ENCODE measurements at regions not wholly inside any gene's neighbourhood (a gene's known extent, or its start where the extent isn't known, plus 50 kb on each side); places are given as distances from the start of the nearest gene placed in this dataset.

DNA sequence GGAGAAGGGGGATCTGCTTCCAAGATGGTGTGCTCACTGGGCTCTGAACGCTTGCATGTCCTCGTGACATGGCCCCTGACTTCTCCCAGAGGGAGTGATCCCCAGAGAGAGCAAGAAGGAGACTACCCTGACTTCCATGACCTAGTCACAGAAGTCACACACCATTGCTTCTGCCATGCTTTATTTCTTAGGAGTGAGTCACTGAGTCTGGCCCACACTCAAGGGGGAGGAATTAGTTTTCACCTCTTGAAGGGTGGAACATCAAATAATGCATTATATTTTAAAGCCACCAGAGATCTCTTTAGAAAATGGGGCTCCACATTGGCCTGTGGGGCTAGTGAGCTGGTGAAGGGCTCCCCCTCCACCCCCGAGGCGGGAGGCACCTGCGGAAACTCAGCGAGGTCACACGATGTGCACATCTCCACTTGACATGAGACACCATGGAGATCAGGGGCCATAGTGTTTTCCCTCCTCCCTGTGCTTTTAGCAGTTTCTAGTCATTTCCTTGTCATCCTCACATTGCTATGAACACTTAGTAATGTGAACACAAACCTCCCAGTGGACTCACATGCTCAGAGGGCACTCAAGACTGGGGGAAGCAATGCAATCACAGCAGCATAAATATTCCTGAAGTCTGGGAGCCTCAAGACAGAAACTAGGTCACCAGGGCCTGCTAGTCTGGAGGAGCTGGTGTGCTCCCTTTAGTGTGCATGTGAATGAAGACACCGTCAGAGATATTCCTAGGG lies 87.4 kb upstream of the FZD10 start:
- DNase-seq (ENCODE audit: low read depth in 2 of 2) = no peak

DNA sequence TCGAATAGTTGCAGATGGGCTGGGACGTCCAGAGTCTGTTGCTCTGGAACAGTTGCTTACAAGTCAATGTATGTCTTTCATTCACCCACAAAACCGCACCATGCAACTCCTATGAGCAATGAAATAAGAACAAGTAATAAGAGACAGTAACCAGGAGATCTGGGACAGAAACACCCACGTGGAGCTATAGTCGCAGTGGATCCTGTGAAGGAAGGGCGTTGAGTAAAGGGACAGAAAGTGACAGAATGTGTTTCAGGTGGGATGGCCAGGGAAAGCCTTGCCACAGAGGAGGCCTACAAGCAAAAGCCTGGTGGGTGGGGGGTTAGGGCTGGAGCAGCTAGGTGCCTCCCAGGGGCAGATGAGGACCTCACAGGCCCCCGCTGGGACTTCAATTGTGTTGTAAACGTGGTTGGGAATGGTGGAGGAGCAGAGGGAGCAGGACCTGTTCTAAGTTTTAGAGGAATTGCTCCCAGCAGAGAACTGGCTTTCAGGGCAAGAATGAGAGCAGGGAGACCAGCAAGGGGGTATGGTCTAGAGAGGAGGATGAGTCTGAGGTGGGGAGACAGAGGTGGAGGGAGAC lies 86.7 kb upstream of the FZD10 start:
- DNase-seq (ENCODE audit: low read depth in 2 of 2) = no peak

- no peak for DNase-seq (ENCODE audit: low read depth in 2 of 2)
These were observed 86.1 kb upstream of the FZD10 start for GRCh38 chr12:130076126-130076525.

- no peak for DNase-seq (ENCODE audit: low read depth in 2 of 2)
These were observed 85.5 kb upstream of the FZD10 start for GRCh38 chr12:130076752-130077151.

GRCh38 chr12:130078852-130079251 lies 83.4 kb upstream of the FZD10 start:
- no peak for DNase-seq (ENCODE audit: low read depth in 2 of 2)

DNA sequence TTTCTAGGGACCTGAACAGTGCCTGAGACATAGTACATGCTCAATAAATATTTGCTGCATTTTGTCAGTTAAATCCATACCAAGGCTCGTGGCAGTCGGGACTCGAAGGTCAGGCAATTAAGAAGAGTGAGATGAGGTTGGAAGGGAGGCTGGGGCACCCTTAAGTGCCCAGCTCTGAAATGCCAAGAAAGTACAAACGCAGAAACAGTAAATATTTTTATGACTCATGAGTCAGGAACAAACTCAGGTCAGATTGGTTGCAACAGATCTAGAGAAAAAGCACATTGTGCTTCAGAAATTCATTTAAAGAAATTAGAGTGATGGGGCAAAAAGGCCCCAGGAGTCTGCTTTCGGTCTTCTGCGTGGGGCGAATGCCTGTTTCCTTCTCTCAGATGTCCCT lies 83.0 kb upstream of the FZD10 start:
- no peak for DNase-seq (ENCODE audit: low read depth in 2 of 2)

GRCh38 chr12:130080205-130080604 lies 82.1 kb upstream of the FZD10 start:
- DNase-seq (ENCODE audit: low read depth in 2 of 2) = no peak

- no peak for DNase-seq (ENCODE audit: low read depth in 2 of 2)
These were observed 81.0 kb upstream of the FZD10 start for GRCh38 chr12:130081117-130081805.

- no peak for DNase-seq (ENCODE audit: low read depth in 2 of 2)
These were observed 79.3 kb upstream of the FZD10 start for GRCh38 chr12:130083002-130083401.

- no peak for DNase-seq (ENCODE audit: low read depth in 2 of 2)
These were observed 78.5 kb upstream of the FZD10 start for GRCh38 chr12:130083734-130084133.

DNA sequence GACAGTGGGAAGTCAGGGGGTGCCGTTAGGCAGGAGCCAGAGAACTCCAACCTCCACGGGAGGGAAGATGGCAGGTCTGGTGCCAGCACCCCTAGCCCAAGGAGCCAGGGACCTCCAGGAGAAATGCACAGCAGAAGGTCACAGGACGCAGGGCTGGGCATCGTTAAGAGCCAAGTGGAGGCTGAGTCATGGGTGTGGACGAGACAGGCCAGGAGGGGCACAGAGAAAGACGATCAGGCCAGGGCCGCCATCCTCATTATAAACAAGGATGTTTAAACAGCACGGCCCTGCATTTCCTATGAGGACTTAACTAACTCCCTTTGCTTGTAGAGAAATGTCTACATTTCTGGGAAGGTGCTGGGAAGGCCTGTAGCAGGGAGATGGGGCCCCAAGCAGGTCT lies 77.9 kb upstream of the FZD10 start:
- DNase-seq (ENCODE audit: low read depth in 2 of 2) = no peak

GRCh38 chr12:130086248-130086647 lies 76.0 kb upstream of the FZD10 start:
- no peak for DNase-seq (ENCODE audit: low read depth in 2 of 2)

- no peak for DNase-seq (ENCODE audit: low read depth in 2 of 2)
These were observed 75.5 kb upstream of the FZD10 start for GRCh38 chr12:130086797-130087196.

DNA sequence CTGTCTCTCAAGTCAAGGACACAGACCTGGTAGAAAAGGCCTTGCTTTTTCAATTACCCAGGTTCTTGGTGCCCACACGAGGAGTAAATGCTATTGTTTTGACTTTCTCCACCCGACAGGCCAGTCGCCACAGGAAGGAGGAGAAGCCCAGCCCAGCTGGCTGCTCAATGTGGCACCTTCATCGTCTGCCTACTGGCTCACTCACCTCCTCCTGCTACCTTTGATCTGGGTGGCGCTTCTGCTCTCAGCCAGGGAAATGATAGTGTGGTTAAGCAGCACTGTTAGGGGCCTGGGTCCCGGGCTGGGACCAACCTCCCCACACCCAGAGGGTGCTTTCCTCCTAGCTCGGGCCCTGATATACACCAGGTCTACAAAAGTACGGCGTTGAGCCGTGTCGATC lies 75.0 kb upstream of the FZD10 start:
- no peak for DNase-seq (ENCODE audit: low read depth in 2 of 2)

DNA sequence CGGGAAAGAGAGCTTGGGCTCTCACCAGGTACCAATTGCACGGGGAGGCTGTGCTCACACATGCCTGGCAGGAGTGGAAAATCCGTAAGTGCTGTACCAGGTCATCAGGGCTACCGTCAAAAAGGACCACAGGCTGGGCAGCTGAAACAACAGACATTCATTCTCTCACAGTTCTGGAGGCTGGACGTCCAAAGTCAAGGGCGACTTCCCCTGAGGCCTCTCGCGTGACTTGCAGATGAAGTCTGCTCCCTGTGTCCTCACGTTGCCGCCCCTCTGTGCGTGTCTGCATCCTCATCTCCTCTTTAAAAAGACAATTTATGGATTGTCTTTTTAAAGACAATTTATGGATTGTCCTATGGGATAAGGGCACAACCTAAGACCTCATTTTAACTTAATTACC lies 73.8 kb upstream of the FZD10 start:
- no peak for DNase-seq (ENCODE audit: low read depth in 2 of 2)

GRCh38 chr12:130090542-130090941 lies 71.7 kb upstream of the FZD10 start:
- DNase-seq (ENCODE audit: low read depth in 2 of 2) = no peak

- DNase-seq (ENCODE audit: low read depth in 2 of 2) = no peak
These were observed 68.9 kb upstream of the FZD10 start for GRCh38 chr12:130093380-130093779.

DNA sequence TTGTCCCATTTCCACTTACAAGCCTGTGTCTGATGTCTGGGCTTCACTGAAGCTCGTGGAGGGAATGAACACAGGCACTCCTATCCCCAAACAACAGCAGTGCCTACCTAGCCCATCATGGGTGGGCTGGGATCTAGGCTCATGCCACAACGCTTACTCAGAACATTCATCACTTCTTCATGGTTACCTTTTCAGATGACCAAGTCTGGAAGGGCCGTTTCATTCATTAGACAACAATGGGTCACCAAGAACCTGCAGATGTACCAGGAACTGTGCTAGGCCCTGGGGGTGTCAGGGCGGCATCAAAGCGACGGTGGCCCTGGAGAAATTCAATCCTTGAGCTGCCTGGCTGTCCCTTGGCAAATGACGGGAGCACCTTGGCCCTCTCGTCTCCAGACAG lies 64.9 kb upstream of the FZD10 start:
- no peak for DNase-seq (ENCODE audit: low read depth in 2 of 2)

DNA sequence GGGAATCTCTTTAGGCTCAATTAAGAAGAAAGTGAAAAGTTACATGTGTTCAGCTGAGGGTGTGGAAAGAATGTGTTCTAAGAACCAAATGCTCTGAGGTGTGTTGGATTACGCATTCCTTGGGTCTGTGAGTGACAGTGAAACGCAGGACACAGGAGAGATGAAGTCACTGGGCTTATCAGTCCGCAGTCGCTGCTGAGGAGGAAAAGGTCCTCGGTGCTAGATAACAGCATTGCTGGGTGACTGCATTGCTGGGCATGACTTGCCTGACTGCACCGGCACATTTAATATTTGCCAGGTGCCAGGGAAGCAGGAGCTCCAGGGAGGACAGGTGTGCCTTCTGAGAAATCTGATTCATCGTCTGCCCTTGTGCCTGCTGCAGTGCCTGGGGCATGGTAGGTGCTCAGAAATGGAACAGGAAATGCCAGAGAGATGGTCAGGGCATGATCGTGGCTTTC lies 64.4 kb upstream of the FZD10 start:
- DNase-seq (ENCODE audit: low read depth in 2 of 2) = no peak

DNA sequence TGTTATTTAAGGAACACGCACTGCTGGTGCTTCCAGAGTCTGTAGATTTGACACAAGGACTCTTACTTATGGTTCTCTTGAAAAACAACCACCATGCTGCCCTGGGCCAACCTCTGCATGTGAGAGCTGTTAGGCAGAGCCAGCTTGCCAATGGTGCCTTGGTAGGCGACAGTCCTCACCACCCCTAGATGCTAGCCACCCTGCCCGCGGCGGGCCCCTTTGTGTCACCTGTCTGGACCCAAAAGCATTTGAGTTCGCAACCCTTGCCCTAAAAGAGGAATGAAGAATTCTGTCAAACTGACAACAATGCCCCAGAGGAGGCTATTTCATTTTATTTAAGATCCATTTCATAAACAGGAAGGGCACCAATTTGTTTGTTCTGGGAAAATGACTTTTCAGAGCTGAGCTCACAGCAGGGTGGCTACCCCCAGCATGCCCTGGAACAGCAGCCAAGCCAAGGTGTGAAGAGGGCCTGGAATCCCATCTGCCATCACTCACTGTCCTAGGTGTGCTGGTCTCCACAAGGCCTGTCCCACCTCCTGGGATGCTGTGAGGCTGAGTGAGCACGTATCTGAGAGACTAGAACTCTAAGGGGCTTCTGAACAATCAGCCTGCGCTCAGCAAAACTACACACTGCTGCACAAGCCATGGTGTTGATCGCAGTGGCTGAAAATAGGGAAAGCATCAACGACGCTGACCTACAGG lies 63.8 kb upstream of the FZD10 start:
- DNase-seq (ENCODE audit: low read depth in 2 of 2) = no peak

- no peak for DNase-seq (ENCODE audit: low read depth in 2 of 2)
These were observed 61.5 kb upstream of the FZD10 start for GRCh38 chr12:130100634-130101362.

GRCh38 chr12:130101370-130101769 lies 60.9 kb upstream of the FZD10 start:
- no peak for DNase-seq (ENCODE audit: low read depth in 2 of 2)

All from stimulated activated CD4-positive, alpha-beta T cell treated with anti-CD3 and anti-CD28 coated beads, Interleukin-1b, Interleukin-23, amount 100 ng/mL, for 4 hours (primary cell).